ENCODE measurements at regions not wholly inside any gene's neighbourhood (a gene's known extent, or its start where the extent isn't known, plus 50 kb on each side); places are given as distances from the start of the nearest gene placed in this dataset.

- no peak for TF ChIP-seq CTCF (IDR thresholded peaks at IDR 0.05; ENCODE audit: poor library complexity)
- TF ChIP-seq EZH2 (IDR thresholded peaks at IDR 0.05; ENCODE audit: borderline replicate concordance), result no peak
- no peak for TF ChIP-seq EZH2phosphoT487 (IDR thresholded peaks at IDR 0.05; ENCODE audit: low read depth, severe bottlenecking, unreplicated experiment)
Observed at GRCh38 chr16:59324462-59324861, 590.3 kb upstream of the GOT2 start.

Measured in hepatocyte (in vitro differentiated cells).